Adrenal gland (tissue), 9 donors: ENCODE measurements at regions not wholly inside any gene's neighbourhood (a gene's known extent, or its start where the extent isn't known, plus 50 kb on each side); places are given as distances from the start of the nearest gene placed in this dataset.
"Not testable (repeated sequence)": the region's sequence is repeated elsewhere in the genome, so short reads cannot be mapped to it uniquely, and the experiment has no call there.

Experiments used
- DNase-seq, 7 donors: peaks; one replicate each; pipeline ENCODE4 v3.0.0-alpha.2; 2019 to 2020
- H3K27ac ChIP-seq, 5 donors: fragments of 200-600 bp; sonication (generic) in 4 of 5; 1 replicate in 3 of 5; 2 replicates in 2 of 5; pipeline versions ENCODE4 v1.5.1 to v1.8.0; 2016 to 2020; ENCODE audit warnings: mild to moderate bottlenecking in 1 of 5
- H3K27me3 ChIP-seq: fragments of 200-600 bp; 2 replicates; pipeline ENCODE4 v1.8.0; 2021
- H3K36me3 ChIP-seq, 2 donors: fragments of 200-600 bp; replicated peaks in 1 of 2; 1 replicate in 1 of 2; 2 replicates in 1 of 2; pipeline versions ENCODE4 v1.5.1 to v1.8.0; 2018 to 2022
- H3K4me1 ChIP-seq, 2 donors: fragments of 200-600 bp; replicated peaks in 1 of 2; 1 replicate in 1 of 2; 2 replicates in 1 of 2; pipeline versions ENCODE4 v1.5.1 to v1.8.0; 2018 to 2021
- H3K4me3 ChIP-seq, 4 donors: fragments of 200-600 bp; sonication (generic) in 3 of 4; one replicate each; pipeline ENCODE4 v1.5.1; 2016 to 2018
- H3K9me3 ChIP-seq, 3 donors: fragments of 200-600 bp; sonication (generic) in 1 of 3; replicated peaks in 1 of 3; 1 replicate in 2 of 3; 2 replicates in 1 of 3; pipeline versions ENCODE4 v1.5.1 to v1.8.0; 2016 to 2021
- POLR2A ChIP-seq, 2 donors: fragments of 450-650 bp; IDR thresholded peaks; one replicate each; pipeline ENCODE4 v1.6.1; 2017; ENCODE audit warnings: antibody characterized with exemption in 2 of 2, mild to moderate bottlenecking in 2 of 2, moderate library complexity in 1 of 2
- WGBS, 4 donors: extraction: QIAGEN DNeasy Blood & Tissue Kit in 2 of 4; methylation state at CpG; one replicate each; pipeline versions ENCODE4 v1.1.5 to v1.1.7; 2013 to 2017; 5-methylcytosine and 5-hydroxymethylcytosine counted together
- intact Hi-C, 2 donors: fragments of 100-400 bp; cut with DNase I; formaldehyde crosslinking; loops; one replicate each; pipeline versions ENCODE4 v1.14.1 to v1.15.0; 2022 to 2023
- TF ChIP-seq, protein P1 (sequence below), 6 experiments: fragments of 450-650 bp in 4 of 6; fragments of 200-600 bp in 2 of 6; sonication (generic) in 1 of 6; IDR thresholded peaks; 1 replicate in 5 of 6; 2 replicates in 1 of 6; pipeline versions ENCODE4 v1.5.1 to v1.8.0; 2016 to 2021; ENCODE audit warnings: antibody characterized with exemption in 6 of 6, mild to moderate bottlenecking in 2 of 6, moderate library complexity in 1 of 6
- donor health status: healthy with polysubstance abuse.
- donor health status: Bipolar disorder and iron deficiency.
- donor health status: DM: yes; HTN: yes; CAD: no.
- donor health status: DM: no; HTN: no; CAD: no.
- donor health status: DM: no; HTN: no; CAD: no.

DNA sequence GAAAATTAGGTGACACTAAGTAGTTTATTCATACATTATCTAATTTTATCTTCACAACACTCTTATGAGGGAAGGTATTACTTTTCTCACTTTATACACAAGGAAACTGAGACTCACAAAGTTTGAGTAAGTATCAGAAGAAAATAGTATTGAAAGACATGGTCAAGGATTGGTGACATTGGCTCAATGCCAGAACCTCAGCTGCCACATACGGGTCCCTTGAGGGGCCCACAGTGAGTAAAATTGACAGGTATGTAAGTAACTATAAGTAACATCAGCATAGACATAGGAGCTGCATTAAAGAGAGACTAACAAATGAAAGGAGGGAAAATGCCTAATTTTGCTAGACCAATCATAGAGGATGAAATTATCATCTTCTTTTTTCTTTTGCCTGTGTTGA is 134.1 kb downstream of the COX18 start:
- DNase-seq = no peak
- Histone ChIP-seq H3K4me1 (no peaks in the 10 kb centered on the region), H3K9me3 (no peaks in the 10 kb centered on the region), H3K27me3 (no peaks in the 10 kb centered on the region), H3K27ac (no peak overlapping the region), H3K36me3 (no peaks in the 10 kb centered on the region), H3K4me3 (no peak overlapping the region)
- intact Hi-C loops = no loop called here
- no peak for TF ChIP-seq POLR2A (IDR thresholded peaks at IDR 0.05)
- TF ChIP-seq, protein P1, sequence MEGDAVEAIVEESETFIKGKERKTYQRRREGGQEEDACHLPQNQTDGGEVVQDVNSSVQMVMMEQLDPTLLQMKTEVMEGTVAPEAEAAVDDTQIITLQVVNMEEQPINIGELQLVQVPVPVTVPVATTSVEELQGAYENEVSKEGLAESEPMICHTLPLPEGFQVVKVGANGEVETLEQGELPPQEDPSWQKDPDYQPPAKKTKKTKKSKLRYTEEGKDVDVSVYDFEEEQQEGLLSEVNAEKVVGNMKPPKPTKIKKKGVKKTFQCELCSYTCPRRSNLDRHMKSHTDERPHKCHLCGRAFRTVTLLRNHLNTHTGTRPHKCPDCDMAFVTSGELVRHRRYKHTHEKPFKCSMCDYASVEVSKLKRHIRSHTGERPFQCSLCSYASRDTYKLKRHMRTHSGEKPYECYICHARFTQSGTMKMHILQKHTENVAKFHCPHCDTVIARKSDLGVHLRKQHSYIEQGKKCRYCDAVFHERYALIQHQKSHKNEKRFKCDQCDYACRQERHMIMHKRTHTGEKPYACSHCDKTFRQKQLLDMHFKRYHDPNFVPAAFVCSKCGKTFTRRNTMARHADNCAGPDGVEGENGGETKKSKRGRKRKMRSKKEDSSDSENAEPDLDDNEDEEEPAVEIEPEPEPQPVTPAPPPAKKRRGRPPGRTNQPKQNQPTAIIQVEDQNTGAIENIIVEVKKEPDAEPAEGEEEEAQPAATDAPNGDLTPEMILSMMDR (IDR thresholded peaks at IDR 0.05) = no peak
- WGBS, 4 donors = 26 to 53% (median 36%) methylated on average over 1 of the region's 1 CpG

DNA sequence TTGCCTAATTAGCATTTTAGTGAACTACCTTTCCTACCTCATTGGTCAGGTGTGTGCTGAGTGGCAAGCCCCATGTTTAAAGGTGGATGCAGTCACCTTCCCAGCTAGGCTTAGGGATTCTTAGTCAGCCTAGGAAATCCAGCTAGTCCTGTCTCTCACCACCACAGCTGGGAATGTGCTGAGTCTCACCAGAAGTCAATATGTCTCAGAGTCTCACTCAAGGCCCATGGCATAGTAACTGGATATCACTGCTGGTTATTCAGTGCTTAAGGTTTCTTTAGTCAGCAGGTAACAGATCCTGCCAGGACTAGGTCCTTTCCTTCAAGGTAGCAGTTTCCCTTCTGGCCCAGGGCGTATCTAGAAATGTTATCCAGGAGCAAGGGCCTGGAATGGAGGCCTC is 136.5 kb downstream of the COX18 start:
- no peak overlapping the region for H3K27ac ChIP-seq
- no peaks in the 10 kb centered on the region for H3K36me3 ChIP-seq
- no peaks in the 10 kb centered on the region for H3K27me3 ChIP-seq
- TF ChIP-seq POLR2A (IDR thresholded peaks at IDR 0.05) = no peak
- TF ChIP-seq, protein P1 (IDR thresholded peaks at IDR 0.05) = no peak
- no peak for DNase-seq
- H3K9me3 ChIP-seq = no peaks in the 10 kb centered on the region
- H3K4me3 ChIP-seq = no peak overlapping the region
- intact Hi-C loops = no loop called here
- WGBS, 4 donors = 61 to 85% (median 81%) methylated on average over 1 of the region's 1 CpG
- no peaks in the 10 kb centered on the region for H3K4me1 ChIP-seq

DNA sequence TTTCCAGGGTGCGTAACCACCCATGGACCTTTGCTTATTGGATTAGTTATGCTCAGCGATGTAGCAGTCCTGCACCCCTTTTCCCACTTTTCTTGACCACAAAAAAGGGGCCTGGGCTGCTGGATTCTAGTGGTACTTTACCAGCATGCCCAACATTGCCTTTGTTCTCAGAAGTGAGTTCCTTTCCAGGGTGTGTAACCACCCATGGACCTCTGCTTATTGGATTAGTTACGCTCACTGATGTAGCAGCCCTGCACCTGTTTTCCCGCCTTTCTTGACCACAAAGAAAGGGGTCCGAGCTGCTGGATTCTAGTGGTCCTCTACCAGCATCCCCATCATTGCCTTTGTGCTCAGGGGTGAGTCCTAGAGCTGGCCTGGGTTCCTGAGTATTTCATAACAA is 138.2 kb downstream of the COX18 start:
- no peaks in the 10 kb centered on the region for H3K9me3 ChIP-seq
- no peaks in the 10 kb centered on the region for H3K36me3 ChIP-seq
- intact Hi-C loops = no loop called here
- no peaks in the 10 kb centered on the region for H3K4me1 ChIP-seq
- no peak overlapping the region for H3K27ac ChIP-seq
- whole genome bisulfite sequencing, 4 donors = 64 to 97% (median 84%) methylated on average over 4 to 5 of the region's 5 CpGs
- H3K4me3 ChIP-seq = no peak overlapping the region
- no peaks in the 10 kb centered on the region for H3K27me3 ChIP-seq
- no peak for DNase-seq
- no peak for TF ChIP-seq POLR2A (IDR thresholded peaks at IDR 0.05)
- TF ChIP-seq, protein P1 (IDR thresholded peaks at IDR 0.05) = no peak

DNA sequence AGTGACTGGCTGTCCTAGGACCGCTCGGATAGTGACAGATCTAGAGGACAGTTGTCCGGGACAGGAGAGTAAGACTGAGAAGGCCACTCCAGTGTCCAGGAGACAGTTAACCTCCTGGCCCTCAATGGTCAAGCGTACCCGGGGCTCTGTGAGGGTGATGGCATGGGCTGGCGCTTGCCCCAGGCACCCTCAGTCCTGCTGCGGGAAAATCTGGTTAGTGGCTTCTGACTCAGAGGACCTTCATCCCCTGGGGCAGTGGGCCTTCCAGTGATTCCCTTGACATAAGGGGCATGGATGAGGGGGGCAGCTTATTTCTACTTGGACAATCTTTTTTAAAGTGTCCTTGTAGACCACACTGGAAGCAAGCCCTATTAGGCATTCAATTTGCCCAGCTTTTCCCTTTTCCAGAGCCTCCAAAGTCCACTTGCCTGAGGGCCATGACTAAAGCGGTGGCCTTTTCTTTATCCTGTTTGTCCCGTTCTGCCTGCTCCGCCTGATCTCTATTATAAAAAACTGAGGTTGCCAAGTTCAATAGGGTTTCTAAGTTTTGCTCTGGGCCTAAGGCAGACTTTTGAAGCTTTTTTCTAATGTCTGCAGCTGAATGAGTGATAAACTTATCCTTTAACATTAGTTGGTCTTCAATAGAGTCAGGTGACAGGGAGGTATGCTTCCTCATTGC is 139.8 kb downstream of the COX18 start:
- H3K27me3 ChIP-seq, DNase-seq, H3K4me3 ChIP-seq, H3K27ac ChIP-seq, H3K36me3 ChIP-seq, H3K9me3 ChIP-seq, intact Hi-C loops, H3K4me1 ChIP-seq: not testable (repeated sequence)
- WGBS, 4 donors = 85 to 91% (median 88%) methylated on average over 9 to 10 of the region's 10 CpGs

DNA sequence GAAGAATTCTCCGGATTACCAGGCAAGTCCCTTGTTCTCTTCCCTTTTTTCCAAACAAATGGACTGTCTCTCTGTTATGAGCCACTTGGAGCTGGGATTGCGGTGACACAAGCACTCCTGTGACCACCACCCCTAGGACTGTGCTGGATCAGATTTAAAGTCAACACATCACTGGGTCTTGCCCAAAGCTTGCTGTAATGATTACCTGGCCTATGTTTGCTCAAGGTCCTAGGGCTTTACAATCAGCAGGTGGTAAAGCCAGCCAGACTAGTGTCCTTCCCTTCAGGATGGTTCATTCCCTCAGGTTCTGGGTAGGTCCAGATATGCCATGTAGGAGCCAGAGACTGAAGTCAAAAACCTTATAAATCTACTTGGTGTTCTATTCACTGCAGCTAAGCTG is 144.7 kb downstream of the COX18 start:
- Histone ChIP-seq H3K4me3 (no peak overlapping the region), H3K27me3 (no peaks in the 10 kb centered on the region), H3K36me3 (no peaks in the 10 kb centered on the region), H3K4me1 (no peaks in the 10 kb centered on the region), H3K9me3 (no peaks in the 10 kb centered on the region), H3K27ac (no peak overlapping the region)
- TF ChIP-seq, protein P1 (IDR thresholded peaks at IDR 0.05) = no peak
- TF ChIP-seq POLR2A (IDR thresholded peaks at IDR 0.05) = no peak
- intact Hi-C loops = no loop called here
- no peak for DNase-seq
- WGBS, 4 donors = 81 to 92% (median 89%) methylated on average over 2 of the region's 2 CpGs
